Stimulated activated naive CD4-positive, alpha-beta T cell (primary cell): ENCODE measurements at regions not wholly inside any gene's neighbourhood (a gene's known extent, or its start where the extent isn't known, plus 50 kb on each side); places are given as distances from the start of the nearest gene placed in this dataset.
A peak's percentile ranks its signal among the peaks of the same experiment; 100 is the strongest.

Source experiments
- DNase-seq, 6 experiments: peaks; one replicate each; lab custom pipeline; 2025; lab: John Stamatoyannopoulos, UW

- DNase-seq: peak in 5 of 6 experiments; percentile 27 to 53 (median 40)
These were observed 156.2 kb downstream of the MELK start for GRCh38 chr9:36728651-36729520.

GRCh38 chr9:36729906-36730305, 157.2 kb downstream of the MELK start:
- no peak for DNase-seq

DNA sequence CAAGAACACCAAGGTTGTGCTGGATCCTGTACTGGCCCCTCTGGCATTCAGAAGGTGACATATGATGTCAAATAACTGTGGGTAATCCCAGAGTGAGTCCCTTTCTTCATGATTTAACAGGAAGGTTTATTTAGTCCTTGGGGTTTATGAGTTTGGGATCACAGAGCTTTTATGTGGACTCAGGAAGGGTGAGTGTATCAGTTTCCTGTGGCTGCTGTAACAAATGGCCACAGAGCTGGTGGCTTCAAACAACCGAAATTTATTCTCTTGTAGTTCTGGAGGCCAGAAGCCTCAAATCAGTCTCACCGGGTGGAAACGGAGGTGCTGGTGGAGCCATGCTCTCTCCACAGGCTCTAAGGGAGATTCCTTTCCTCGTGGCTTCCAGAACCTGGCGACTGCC, 157.7 kb downstream of the MELK start:
- DNase-seq: no peak

DNA sequence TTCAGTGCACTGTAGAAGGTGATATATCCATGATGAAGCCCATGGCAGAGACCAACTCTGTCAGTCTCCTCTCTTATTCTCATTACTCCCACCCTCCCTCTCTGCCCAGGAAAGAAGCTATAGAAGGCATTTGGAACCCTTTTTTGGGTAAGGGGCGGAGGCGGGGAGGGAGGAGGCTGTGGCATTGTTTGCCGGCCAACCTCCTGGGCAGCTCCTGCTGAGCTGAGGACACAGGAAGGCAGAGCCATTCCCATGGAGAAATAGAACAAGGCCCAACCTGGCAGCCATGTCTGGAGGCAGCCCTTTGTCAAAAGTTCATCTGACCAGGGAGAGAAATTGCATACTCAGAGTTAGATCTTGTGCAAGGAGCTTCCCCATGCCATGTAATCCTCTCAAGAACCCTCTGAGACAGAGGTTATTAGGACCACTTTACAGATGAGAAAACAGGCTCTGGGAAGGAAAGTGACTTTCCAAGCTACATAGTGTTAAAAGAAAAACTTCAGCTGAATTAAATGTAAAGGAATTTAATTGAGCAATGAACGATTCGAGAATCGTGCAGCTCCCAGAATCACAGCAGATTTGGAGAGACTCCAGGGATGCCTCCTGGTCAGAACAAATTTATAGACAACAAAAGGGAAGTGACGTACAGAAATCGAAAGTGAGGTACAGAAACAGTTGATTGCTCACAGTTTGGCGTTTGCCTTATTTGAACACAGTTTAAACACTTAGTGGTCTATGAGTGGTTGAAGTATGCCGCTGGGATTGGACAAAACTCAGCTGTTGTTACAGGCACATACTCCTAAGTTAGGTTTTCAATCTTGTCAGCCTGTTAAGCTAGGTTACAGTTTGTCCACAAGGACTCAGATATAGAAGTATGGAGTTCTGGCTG, 158.6 kb downstream of the MELK start:
- DNase-seq: no peak

DNA sequence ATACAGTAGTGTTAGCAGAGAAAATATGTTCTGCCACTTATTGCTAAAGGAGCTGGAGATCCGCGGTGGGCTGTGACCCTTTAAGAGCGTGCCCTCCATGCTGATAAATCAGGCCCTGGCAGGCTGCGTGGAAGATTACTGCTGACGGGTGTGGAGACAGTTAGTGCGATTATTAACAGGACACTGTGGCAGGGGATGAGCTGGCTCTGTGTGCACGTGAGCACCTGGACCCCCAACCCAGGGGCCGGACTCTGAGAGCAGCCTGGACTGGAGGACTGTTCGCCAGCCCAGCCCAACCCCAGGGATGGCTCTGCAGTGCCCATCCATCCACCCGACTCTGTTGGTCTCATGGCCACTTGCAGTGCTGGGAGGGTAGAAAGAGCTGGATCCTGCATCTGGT, 162.0 kb downstream of the MELK start:
- no peak for DNase-seq

DNA sequence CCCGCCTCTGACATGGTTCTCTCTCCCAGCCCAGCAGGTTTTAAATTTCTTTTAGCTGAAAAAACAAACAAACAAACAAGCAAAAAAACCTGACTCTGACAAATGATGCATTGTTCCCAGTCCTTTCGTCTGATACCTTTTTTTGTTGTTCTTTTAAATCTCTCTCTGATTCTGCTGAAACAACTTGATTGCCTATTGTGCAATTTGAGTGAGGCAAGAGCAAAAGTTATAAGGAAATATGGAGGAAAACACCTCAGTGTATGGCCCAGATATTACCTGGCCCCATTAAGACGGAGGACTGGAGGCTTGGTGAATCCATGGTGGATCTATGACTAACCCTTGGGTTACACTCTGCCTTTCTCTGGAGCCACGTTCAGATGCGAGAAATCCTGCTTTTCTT, 164.0 kb downstream of the MELK start:
- DNase-seq: no peak

DNA sequence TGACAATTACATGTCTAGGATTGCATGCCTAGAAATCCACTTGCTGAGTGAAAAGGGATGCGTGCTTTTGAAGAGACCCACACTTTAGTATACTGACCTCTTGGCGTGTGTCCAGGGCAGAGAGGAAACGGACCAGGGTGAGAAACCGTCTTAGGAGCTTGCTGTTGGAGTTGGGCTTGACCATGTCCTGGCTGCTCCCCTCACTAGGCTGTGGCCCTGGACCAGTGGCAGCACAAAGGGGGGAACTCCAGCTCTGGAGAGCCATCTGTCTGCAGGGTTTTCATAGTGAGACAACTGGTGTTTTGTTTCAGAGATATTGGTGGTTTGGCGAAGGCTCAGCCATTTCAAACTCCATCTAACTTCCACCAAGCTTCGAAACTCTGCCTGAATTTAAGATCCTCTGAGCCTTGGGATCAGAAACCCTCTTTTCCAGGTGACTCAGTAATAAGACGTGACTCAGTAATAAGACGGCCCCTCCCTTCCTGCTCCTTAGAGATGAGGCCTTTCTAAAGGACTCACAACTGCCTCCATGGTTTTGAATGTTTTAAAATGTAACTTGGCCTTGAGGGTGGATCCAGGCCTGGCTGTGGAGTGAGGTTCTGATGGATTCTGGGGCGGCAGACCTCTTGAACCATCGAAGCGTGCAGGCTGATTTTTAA, 165.8 kb downstream of the MELK start:
- no peak for DNase-seq

- DNase-seq: no peak
These were observed 166.8 kb downstream of the MELK start for GRCh38 chr9:36739373-36740116.

DNA sequence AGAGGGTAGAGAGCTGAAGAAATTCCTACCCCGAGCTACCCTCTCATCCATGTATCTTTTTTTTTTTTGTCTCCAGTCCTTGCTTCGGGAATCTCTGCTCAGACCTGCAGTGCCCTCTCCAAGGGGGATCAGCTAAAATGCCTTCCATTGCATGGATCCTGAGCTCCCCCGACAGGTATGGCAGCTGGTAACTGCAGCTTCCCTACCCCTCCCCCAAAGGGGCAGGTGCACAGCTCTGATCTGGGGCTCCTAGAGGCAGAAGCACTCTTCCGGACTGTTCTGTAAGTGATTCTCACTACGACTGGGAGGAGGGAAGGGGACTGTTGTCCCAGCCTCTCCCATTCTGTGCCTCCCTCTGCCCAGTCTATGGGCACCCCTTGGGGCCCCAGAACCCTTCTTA, 169.6 kb downstream of the MELK start:
- no peak for DNase-seq

DNA sequence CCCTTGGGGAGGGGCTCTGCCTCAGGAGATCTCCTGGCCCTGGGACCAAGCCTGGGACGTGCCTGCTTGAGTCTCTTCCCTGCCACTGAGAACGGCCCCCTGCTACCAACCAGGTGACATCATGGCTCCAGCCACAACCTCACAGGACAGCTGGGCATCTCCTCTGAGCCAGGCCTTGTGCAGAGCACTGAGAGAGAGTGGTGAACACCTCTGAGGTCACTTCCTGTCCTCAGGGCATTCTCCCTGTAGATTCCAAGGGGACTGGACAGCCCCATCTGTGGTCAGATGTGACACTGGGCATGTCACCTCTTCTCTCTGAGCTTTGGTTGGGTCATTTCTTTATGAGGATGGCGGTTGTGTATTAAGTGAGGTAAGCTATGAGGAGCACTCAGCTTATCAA, 172.0 kb downstream of the MELK start:
- no peak for DNase-seq

GRCh38 chr9:36745977-36746376, 173.3 kb downstream of the MELK start:
- DNase-seq: no peak

- DNase-seq: no peak
These were observed 173.7 kb downstream of the MELK start for GRCh38 chr9:36746415-36746814.

- DNase-seq: peak in 1 of 6 experiments; percentile 8
These were observed 175.7 kb downstream of the MELK start for GRCh38 chr9:36748322-36748899.

DNA sequence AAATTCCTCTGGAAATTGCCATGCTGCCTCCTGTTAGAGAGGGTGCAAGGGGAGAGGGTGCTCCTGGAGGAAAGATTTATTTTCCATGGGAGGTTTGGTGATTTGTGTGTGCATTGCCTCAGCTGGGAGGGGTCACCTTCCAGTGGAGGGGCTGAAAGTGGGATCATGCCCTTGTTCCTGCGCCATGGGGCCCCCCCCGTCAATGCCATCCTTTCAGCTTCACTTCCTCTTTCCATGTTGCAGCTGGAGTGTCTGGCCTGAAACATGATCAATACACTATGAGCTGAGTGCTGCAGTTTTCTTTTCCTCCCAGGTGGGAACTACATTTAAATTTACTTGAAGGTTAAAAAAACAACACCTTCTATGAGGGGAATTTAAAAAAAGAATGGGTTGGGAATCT, 176.8 kb downstream of the MELK start:
- DNase-seq: no peak

DNA sequence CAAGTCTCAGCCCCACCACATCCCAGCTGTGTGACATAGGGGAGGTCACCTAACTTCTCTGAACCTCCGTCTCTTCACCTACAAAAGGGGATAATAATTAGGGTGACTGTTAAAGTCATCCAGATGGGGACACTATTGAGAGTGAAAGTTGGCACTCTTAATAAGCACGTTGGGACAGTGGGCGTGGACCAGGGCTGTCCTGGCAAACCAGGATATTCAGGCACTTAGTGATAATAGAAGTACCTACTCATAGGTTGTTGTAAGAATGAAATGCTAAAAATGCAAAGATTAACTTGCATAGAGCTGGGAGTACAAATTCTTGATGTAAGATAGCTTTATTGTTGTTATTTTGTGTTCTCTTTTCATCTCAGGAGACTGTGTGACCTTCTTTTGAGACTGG, 177.9 kb downstream of the MELK start:
- DNase-seq: no peak

GRCh38 chr9:36755019-36755418, 182.3 kb downstream of the MELK start:
- DNase-seq: no peak

DNA sequence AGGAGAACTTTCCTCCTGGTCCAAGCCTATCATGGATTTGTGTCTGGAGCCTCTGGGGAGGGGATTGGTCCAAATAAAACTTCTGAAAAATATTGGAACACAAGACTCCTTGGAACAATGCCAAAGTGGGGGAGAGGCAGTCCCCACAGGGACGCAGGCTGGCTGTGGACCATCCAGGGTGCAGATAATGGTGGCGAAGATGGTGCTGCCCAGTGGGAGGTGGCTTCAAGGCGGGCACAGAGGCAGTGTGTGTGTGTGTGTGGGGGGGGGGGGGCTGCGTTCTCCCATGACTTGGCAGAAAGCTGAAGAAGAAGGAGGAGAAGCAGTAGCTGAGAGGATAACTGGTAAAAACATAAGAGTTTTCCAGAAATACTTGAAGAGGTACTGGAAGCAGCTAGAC, 186.4 kb downstream of the MELK start:
- DNase-seq: no peak

DNA sequence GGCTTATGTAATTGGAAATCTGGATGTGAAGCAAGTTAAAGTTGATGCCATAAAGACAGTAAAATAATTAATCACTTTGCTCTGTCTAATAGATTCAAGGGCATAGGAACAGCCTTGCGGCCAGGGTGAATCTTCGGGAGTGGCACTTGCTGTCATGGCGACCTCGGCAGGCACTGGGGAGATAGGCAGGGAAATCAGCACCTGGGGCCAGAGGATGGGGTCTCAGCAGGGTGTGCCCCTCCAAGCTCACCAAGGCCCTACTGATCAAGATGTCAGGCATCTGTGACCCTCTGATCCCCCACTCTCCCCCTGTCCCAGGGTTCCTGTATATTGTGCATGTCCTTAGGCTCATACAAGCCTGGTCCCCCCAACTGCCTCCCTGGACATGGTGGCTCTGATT, 187.3 kb downstream of the MELK start:
- no peak for DNase-seq

DNA sequence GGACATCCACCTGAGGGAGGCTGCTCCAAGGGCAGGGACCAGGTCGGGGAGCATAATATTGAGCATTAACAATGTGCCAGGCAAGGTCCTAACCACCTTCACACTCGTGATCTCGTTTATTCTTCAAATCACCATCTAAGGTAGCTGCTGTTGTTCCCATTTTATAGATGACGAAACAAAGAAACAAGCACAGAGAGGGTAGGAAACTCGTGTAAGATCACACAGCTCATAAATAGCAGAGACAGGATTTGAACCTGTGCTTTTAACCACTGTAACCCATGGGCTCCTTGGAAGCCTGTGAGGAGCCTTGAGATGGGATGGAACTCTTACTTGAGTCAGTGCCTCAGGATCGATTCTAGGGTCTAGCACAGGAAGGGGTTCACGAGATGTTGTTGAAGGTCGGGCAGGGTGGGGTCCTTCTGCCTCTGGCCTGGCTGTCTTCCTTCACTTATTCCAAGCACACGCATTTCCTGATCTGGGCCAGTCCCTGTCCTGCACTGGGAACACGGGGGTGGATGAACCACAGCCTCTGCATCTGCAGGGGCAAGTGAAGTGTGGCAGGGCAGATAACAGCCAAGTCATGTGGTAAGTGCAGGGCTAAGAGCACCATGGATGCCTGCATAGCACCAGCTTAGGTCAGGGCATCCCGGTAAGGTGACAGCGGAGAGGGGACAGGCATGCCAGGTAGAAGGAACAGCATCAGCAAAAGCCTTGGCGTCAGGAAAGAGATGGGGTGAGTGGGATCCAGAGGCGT, 188.1 kb downstream of the MELK start:
- DNase-seq: no peak

DNA sequence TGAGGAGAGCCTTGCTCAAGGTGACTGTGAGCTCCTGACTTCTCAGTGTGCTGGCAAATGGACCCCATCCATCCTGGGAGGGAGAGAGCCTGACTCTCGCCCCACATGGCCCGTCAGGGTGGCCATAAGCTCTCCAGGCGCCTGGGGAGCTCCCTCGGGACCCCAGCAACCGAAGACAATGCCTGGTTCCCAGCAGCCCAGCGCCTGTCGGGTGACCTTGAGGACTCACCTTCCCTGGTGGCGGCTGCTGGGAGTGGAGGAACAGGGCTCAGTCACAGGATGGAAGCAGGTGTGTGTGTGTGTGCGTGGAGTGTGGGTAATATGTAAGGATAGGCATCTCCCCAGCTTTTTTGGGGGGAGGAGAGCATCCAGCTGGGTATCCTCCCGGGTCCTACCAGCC, 190.3 kb downstream of the MELK start:
- no peak for DNase-seq

- DNase-seq: no peak
These were observed 191.1 kb downstream of the MELK start for GRCh38 chr9:36763778-36764177.
